ENCODE measurements at regions not wholly inside any gene's neighbourhood (a gene's known extent, or its start where the extent isn't known, plus 50 kb on each side); places are given as distances from the start of the nearest gene placed in this dataset.

GRCh38 chr7:113825832-113826231 lies 93.0 kb downstream of the PPP1R3A start:
- Histone ChIP-seq H3K27ac (no peak overlapping the region), H3K4me3 (no peak overlapping the region)
- TF ChIP-seq CTCF (IDR thresholded peaks at IDR 0.05), result no peak
- DNase-seq (ENCODE audit: low spot score), result no peak

DNA sequence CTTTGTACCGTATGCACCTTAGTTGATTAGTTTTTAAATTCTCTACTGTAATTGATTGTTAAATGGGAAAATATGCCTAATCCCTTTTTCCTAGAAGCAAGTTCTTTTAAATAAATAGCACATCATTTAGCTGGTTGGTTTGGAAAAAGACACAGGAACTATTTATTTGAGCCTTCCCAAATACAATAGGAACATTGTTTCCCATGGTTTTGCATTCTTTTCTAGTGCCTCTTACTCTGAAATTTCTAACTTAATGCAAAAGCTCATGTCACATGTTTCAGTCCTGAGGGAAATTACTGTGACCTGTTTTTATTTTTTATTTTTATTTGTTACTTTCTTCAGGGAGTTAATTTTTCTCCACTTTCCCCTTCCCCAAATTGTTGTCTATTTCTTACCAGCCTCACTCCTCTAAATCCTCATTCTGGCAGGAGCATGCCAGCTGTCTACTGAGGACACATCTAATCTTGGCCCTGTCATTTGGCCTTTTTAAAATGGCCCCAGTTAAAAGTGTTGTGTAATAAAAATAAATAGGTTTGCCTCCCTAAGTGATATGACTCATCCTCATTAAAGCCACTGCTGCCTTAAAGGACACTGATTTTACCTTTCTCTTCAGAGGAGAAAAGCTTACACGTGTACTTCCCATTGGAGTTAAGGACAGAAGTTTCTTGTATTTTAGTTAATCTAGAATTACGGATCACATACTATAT lies 94.5 kb downstream of the PPP1R3A start:
- Histone ChIP-seq H3K27ac (no peak overlapping the region), H3K4me3 (no peak overlapping the region)
- DNase-seq (ENCODE audit: low spot score), result no peak
- TF ChIP-seq CTCF (IDR thresholded peaks at IDR 0.05), result no peak

DNA sequence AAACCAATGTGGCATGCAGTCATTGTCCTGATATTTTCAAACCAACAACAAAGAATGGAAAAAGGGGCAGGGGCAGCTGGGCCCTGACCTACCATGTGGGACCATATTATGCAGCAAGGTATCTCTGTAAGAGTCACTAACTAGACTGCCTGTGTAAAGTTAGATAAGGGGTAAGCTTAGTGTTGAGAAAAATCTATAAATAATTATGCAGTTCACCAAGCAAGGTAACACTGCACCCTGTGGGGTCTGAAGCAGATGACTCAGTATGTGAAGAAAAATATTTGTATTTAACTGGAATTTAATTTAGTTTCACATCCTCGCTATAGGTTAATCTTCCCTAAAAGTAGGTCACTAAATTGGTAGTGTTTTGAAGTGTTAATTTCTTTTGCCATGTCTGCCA lies 99.3 kb downstream of the PPP1R3A start:
- TF ChIP-seq CTCF (IDR thresholded peaks at IDR 0.05), result no peak
- DNase-seq (ENCODE audit: low spot score), result no peak
- Histone ChIP-seq H3K27ac (no peak overlapping the region), H3K4me3 (no peak overlapping the region)

DNA sequence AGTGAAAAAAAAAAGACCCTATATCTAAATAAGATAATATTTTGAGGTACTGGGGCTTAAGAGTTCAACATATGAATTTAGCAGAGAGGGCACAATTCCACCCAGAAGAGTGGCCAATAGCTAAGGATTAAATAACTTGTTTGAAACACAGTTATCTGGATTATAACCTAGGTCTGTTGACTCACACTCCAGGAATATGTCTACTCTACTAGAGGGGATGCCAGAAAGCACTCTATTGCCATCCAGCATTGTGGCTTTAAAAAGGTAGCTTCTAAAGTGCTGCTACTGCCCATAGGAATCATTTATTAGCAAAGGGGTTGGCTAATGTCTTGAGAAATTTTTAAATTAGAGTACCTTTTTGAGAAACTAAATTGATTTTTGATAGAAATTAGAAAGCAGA lies 102.2 kb downstream of the PPP1R3A start:
- Histone ChIP-seq H3K4me3 (no peak overlapping the region), H3K27ac (no peak overlapping the region)
- DNase-seq (ENCODE audit: low spot score), result no peak
- no peak for TF ChIP-seq CTCF (IDR thresholded peaks at IDR 0.05)

DNA sequence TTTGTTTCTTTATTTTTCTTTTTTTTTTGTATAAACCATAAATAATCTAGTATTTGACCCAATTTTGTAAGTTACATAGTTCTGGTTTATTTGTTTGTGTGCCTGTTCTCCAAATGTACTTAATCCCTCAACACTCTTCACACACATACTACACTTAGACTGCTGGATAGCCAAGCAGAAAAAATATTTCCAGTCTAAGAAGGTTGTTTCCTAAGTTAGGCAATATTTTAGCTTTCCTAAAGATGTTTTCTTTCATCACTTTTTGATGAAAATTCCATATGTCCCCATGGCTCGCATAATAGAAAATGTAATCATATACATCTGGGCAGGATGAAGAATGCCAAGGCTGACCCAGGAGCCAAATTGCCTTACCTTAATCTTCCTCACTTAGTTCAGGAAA lies 105.3 kb downstream of the PPP1R3A start:
- DNase-seq (ENCODE audit: low spot score), result no peak
- H3K27ac ChIP-seq, result no peak overlapping the region
- H3K4me3 ChIP-seq, result no peak overlapping the region
- no peak for TF ChIP-seq CTCF (IDR thresholded peaks at IDR 0.05)

GRCh38 chr7:113812591-113813255 lies 106.1 kb downstream of the PPP1R3A start:
- DNase-seq (ENCODE audit: low spot score), result no peak
- H3K27ac ChIP-seq, result no peak overlapping the region

More at GRCh38 chr7:113812591-113813255, 106.1 kb downstream of the PPP1R3A start:
- TF ChIP-seq CTCF (IDR thresholded peaks at IDR 0.05), result no peak
- no peak overlapping the region for H3K4me3 ChIP-seq
